MCF 10A (cell line): ENCODE measurements at regions not wholly inside any gene's neighbourhood (a gene's known extent, or its start where the extent isn't known, plus 50 kb on each side); places are given as distances from the start of the nearest gene placed in this dataset.

Experiments used
- BruUV-seq: library from RNA; stranded (reverse); fragments of 400-500 nt; replicated peaks from 2 replicates; lab custom pipeline; 2021; lab: Mats Ljungman, UMichigan
- CTCF ChIA-PET: fragments of 300-600 bp; sonication (Branson Sonifier 250); formaldehyde crosslinking; extraction: SDS; loops from one replicate; lab custom pipeline; 2021; ENCODE audit warnings: antibody characterized with exemption, inconsistent platforms; lab: Yijun Ruan, JAX
- POLR2A ChIA-PET: fragments of 300-600, 350-650 bp; sonication (Branson Sonifier 250); formaldehyde crosslinking; extraction: SDS; loops from one replicate; lab custom pipeline; 2020; ENCODE audit warnings: antibody characterized with exemption, inconsistent platforms; lab: Yijun Ruan, JAX
- DNase-seq: peaks from one replicate; pipeline ENCODE4 v3.0.0-alpha.2; 2018; ENCODE audit not compliant: unreplicated experiment
- H3K27ac Mint-ChIP-seq: one replicate; pipeline ENCODE4 v1.8.0; 2022; ENCODE audit warnings: mild to moderate bottlenecking, low read depth, mixed read lengths; ENCODE audit not compliant: unreplicated experiment
- H3K27me3 Mint-ChIP-seq: one replicate; pipeline ENCODE4 v1.8.0; 2022; ENCODE audit warnings: mixed read lengths; ENCODE audit not compliant: insufficient read depth, unreplicated experiment
- H3K36me3 Mint-ChIP-seq: one replicate; pipeline ENCODE4 v1.8.0; 2022; ENCODE audit warnings: mild to moderate bottlenecking, moderate library complexity, mixed read lengths; ENCODE audit not compliant: insufficient read depth, unreplicated experiment
- H3K4me1 Mint-ChIP-seq: one replicate; pipeline ENCODE4 v1.8.0; 2022; ENCODE audit warnings: mixed read lengths; ENCODE audit not compliant: insufficient read depth, unreplicated experiment
- H3K4me3 Mint-ChIP-seq: one replicate; pipeline ENCODE4 v1.8.0; 2022; ENCODE audit warnings: mild to moderate bottlenecking, moderate library complexity, mixed read lengths; ENCODE audit not compliant: unreplicated experiment
- H3K9me3 Mint-ChIP-seq: one replicate; pipeline ENCODE4 v1.8.0; 2022; ENCODE audit warnings: mixed read lengths; ENCODE audit not compliant: unreplicated experiment
- intact Hi-C: fragments of 100-400 bp; cut with micrococcal nuclease; formaldehyde crosslinking; loops from 2 replicates; pipeline ENCODE4 v1.14.1; 2022
- TF ChIP-seq, protein P1 (sequence below): fragments of 200-600 bp; IDR thresholded peaks from one replicate; pipeline ENCODE4 v1.8.0; 2022; ENCODE audit warnings: antibody characterized with exemption, mild to moderate bottlenecking; ENCODE audit not compliant: unreplicated experiment

- no peaks in the 10 kb centered on the region for H3K9me3 Mint-ChIP-seq
- CTCF ChIA-PET, result interaction anchor here (0.6 to 0.7 kb wide), 2 partner anchors 258 to 931 kb away, joined by 3 read pairs; no protein-coding TSS in a partner anchor
- H3K4me3 Mint-ChIP-seq, result no peak overlapping the region
- DNase-seq, result no peak
- intact Hi-C loops, result no loop called here
- H3K36me3 Mint-ChIP-seq, result no peaks in the 10 kb centered on the region
- peaks cover 31% of the 10 kb centered on the region for H3K27me3 Mint-ChIP-seq
- POLR2A ChIA-PET, result no interaction called here
- BruUV-seq, result no TSS peak
- TF ChIP-seq, protein P1, sequence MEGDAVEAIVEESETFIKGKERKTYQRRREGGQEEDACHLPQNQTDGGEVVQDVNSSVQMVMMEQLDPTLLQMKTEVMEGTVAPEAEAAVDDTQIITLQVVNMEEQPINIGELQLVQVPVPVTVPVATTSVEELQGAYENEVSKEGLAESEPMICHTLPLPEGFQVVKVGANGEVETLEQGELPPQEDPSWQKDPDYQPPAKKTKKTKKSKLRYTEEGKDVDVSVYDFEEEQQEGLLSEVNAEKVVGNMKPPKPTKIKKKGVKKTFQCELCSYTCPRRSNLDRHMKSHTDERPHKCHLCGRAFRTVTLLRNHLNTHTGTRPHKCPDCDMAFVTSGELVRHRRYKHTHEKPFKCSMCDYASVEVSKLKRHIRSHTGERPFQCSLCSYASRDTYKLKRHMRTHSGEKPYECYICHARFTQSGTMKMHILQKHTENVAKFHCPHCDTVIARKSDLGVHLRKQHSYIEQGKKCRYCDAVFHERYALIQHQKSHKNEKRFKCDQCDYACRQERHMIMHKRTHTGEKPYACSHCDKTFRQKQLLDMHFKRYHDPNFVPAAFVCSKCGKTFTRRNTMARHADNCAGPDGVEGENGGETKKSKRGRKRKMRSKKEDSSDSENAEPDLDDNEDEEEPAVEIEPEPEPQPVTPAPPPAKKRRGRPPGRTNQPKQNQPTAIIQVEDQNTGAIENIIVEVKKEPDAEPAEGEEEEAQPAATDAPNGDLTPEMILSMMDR, result no peak
- no peak overlapping the region for H3K27ac Mint-ChIP-seq
- no peaks in the 10 kb centered on the region for H3K4me1 Mint-ChIP-seq
Observed at GRCh38 chr9:99561509-99561917, 260.2 kb upstream of the NR4A3 start.

- ChIA-PET POLR2A (no interaction called here), CTCF (interaction anchor here (0.7 kb wide), 1 partner anchor 930 kb away, joined by 3 read pairs; no protein-coding TSS in a partner anchor)
- DNase-seq, result no peak
- intact Hi-C loops, result no loop called here
- Mint-ChIP-seq H3K27me3 (peaks cover 37% of the 10 kb centered on the region), H3K4me1 (no peaks in the 10 kb centered on the region), H3K9me3 (no peaks in the 10 kb centered on the region), H3K36me3 (no peaks in the 10 kb centered on the region), H3K4me3 (no peak overlapping the region), H3K27ac (no peak overlapping the region)
- BruUV-seq, result no TSS peak
- TF ChIP-seq, protein P1, result no peak
Observed at GRCh38 chr9:99561961-99562565, 259.6 kb upstream of the NR4A3 start.

GRCh38 chr9:99563364-99563763, 258.3 kb upstream of the NR4A3 start:
- DNase-seq, result no peak
- Mint-ChIP-seq H3K27me3 (peaks cover 36% of the 10 kb centered on the region), H3K4me3 (no peak overlapping the region), H3K27ac (no peak overlapping the region), H3K4me1 (no peaks in the 10 kb centered on the region), H3K36me3 (no peaks in the 10 kb centered on the region), H3K9me3 (no peaks in the 10 kb centered on the region)
- TF ChIP-seq, protein P1, result no peak
- BruUV-seq, result no TSS peak
- ChIA-PET POLR2A (no interaction called here), CTCF (interaction anchor here (0.6 to 1.0 kb wide), 3 partner anchors 11 to 301 kb away, joined by 3 to 4 read pairs (median 3); no protein-coding TSS in a partner anchor)
- intact Hi-C loops, result no loop called here

DNA sequence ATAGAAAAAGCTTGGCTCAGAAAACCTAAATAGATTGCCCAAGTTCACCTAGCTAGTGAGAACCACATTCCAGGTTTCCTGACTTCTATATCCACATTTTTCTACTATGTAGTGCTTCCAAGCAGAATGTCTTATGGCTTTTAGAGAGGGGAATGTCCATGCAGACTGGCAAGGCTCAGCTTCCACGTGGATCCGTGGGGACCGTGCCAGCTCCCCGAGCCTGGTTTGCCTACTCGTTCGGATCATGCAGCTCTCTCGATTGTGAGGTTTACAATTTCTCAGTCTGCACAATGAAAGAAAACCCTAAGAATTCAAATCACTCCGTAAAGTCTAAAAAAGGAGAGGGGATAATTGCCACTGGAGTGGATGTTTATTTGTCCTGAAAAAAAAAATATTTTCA, 256.5 kb upstream of the NR4A3 start:
- Mint-ChIP-seq H3K27me3 (peaks cover 51% of the 10 kb centered on the region), H3K4me3 (no peak overlapping the region), H3K9me3 (no peaks in the 10 kb centered on the region), H3K4me1 (no peaks in the 10 kb centered on the region), H3K27ac (no peak overlapping the region), H3K36me3 (no peaks in the 10 kb centered on the region)
- no TSS peak for BruUV-seq
- ChIA-PET CTCF (no interaction called here), POLR2A (no interaction called here)
- TF ChIP-seq, protein P1, result no peak
- intact Hi-C loops, result no loop called here
- DNase-seq, result no peak
